GM23338 (cell line): ENCODE measurements at regions not wholly inside any gene's neighbourhood (a gene's known extent, or its start where the extent isn't known, plus 50 kb on each side); places are given as distances from the start of the nearest gene placed in this dataset.

Source experiments
- ATAC-seq: fragments of 200-7000 bp; cut with Tn5 transposase; 3 replicates; pipeline ENCODE4 v1.9.1; 2020
- DNase-seq: peaks from one replicate; pipeline ENCODE4 v3.0.0-alpha.2; 2015; ENCODE audit warnings: low spot score
- H2AFZ ChIP-seq: fragments of 200-600 bp; sonication (generic); 2 replicates; pipeline ENCODE4 v1.8.0; 2016; ENCODE audit warnings: antibody characterized with exemption, mild to moderate bottlenecking, moderate library complexity
- H3F3A ChIP-seq: fragments of 200-600 bp; sonication (generic); replicated peaks from 2 replicates; pipeline ENCODE4 v1.8.0; 2017; ENCODE audit warnings: antibody characterized with exemption, mixed run types, low read depth
- H3K27ac ChIP-seq: fragments of 200-600 bp; sonication (generic); 2 replicates; pipeline ENCODE4 v1.6.1; 2016; ENCODE audit warnings: low read depth
- H3K27me3 ChIP-seq: fragments of 200-600 bp; sonication (generic); 2 replicates; pipeline ENCODE4 v1.8.0; 2016; ENCODE audit warnings: mild to moderate bottlenecking, mixed run types, moderate library complexity; ENCODE audit not compliant: insufficient read depth
- H3K36me3 ChIP-seq: fragments of 200-600 bp; sonication (generic); 2 replicates; pipeline ENCODE4 v1.8.0; 2016; ENCODE audit warnings: mild to moderate bottlenecking; ENCODE audit not compliant: insufficient read depth
- H3K4me1 ChIP-seq: fragments of 200-600 bp; sonication (generic); 2 replicates; pipeline ENCODE4 v1.8.0; 2016; ENCODE audit warnings: mild to moderate bottlenecking, moderate library complexity; ENCODE audit not compliant: insufficient read depth
- H3K4me2 ChIP-seq: fragments of 200-600 bp; sonication (generic); 2 replicates; pipeline ENCODE4 v1.7.1; 2017; ENCODE audit warnings: mixed run types
- H3K4me3 ChIP-seq: fragments of 200-600 bp; sonication (generic); 2 replicates; pipeline ENCODE4 v1.6.1; 2016; ENCODE audit warnings: mixed run types
- H3K79me2 ChIP-seq: fragments of 200-600 bp; sonication (generic); replicated peaks from 2 replicates; pipeline ENCODE4 v1.8.0; 2017; ENCODE audit warnings: mild to moderate bottlenecking; ENCODE audit not compliant: insufficient read depth
- H3K9me2 ChIP-seq: fragments of 200-600 bp; sonication (generic); 2 replicates; pipeline ENCODE4 v1.8.0; 2017; ENCODE audit not compliant: insufficient read depth
- H4K20me1 ChIP-seq: fragments of 200-600 bp; sonication (generic); replicated peaks from 2 replicates; pipeline ENCODE4 v1.8.0; 2017; ENCODE audit warnings: mild to moderate bottlenecking; ENCODE audit not compliant: insufficient read depth
- H3K27ac Mint-ChIP-seq: 2 replicates; pipeline ENCODE4 v1.8.0; 2020; ENCODE audit warnings: inconsistent platforms, mild to moderate bottlenecking, moderate library complexity, mixed read lengths
- H3K27me3 Mint-ChIP-seq: 3 replicates; pipeline ENCODE4 v1.8.0; 2022; ENCODE audit warnings: low read depth, mild to moderate bottlenecking, moderate library complexity, mixed read lengths, inconsistent platforms; ENCODE audit not compliant: insufficient read depth, poor library complexity
- H3K36me3 Mint-ChIP-seq: 3 replicates; pipeline ENCODE4 v1.8.0; 2021; ENCODE audit warnings: low read depth, mild to moderate bottlenecking, inconsistent platforms, moderate library complexity, mixed read lengths
- H3K4me1 Mint-ChIP-seq: 3 replicates; pipeline ENCODE4 v1.8.0; 2020; ENCODE audit warnings: mild to moderate bottlenecking, inconsistent platforms, mixed read lengths
- H3K4me3 Mint-ChIP-seq: 3 replicates; pipeline ENCODE4 v1.8.0; 2021; ENCODE audit warnings: moderate library complexity, mild to moderate bottlenecking, inconsistent platforms, mixed read lengths
- H3K9me3 Mint-ChIP-seq: 3 replicates; pipeline ENCODE4 v1.8.0; 2020; ENCODE audit warnings: moderate library complexity, mild to moderate bottlenecking, inconsistent platforms, mixed read lengths
- CREB1 ChIP-seq: fragments of 250-450 bp; sonication (Bioruptor Pico); IDR thresholded peaks from 2 replicates; pipeline ENCODE4 v1.5.0; 2020; ENCODE audit warnings: low read depth, mild to moderate bottlenecking, moderate library complexity
- EZH2 ChIP-seq: fragments of 200-600 bp; sonication (generic); IDR thresholded peaks from one replicate; pipeline ENCODE4 v1.8.0; 2017; ENCODE audit warnings: antibody characterized with exemption, mild to moderate bottlenecking, low read depth; ENCODE audit not compliant: unreplicated experiment
- EZH2phosphoT487 ChIP-seq: fragments of 200-600 bp; sonication (generic); IDR thresholded peaks from one replicate; pipeline ENCODE4 v1.8.1; 2018; ENCODE audit warnings: antibody characterized with exemption; ENCODE audit not compliant: unreplicated experiment
- JUNB ChIP-seq: IDR thresholded peaks from one replicate; pipeline ENCODE4 v1.6.1; 2016; ENCODE audit warnings: antibody characterized with exemption; ENCODE audit not compliant: unreplicated experiment
- NANOG ChIP-seq: IDR thresholded peaks from 2 replicates; pipeline ENCODE4 v1.6.1; 2016; ENCODE audit warnings: antibody characterized with exemption, borderline replicate concordance
- POLR2AphosphoS5 ChIP-seq: IDR thresholded peaks from 2 replicates; pipeline ENCODE4 v1.6.1; 2016; ENCODE audit warnings: antibody characterized with exemption, low read depth
- STAT1 ChIP-seq: IDR thresholded peaks from one replicate; pipeline ENCODE4 v1.6.1; 2016; ENCODE audit warnings: antibody characterized with exemption; ENCODE audit not compliant: unreplicated experiment
- ZNF114 ChIP-seq: fragments of 250-450 bp; sonication (Bioruptor Pico); IDR thresholded peaks from 2 replicates; pipeline ENCODE4 v1.5.0; 2020; ENCODE audit warnings: mild to moderate bottlenecking, moderate library complexity
- ZNF331 ChIP-seq: fragments of 250-450 bp; sonication (Bioruptor Pico); IDR thresholded peaks from 2 replicates; pipeline ENCODE4 v1.5.0; 2020; ENCODE audit warnings: low read depth, mild to moderate bottlenecking, moderate library complexity
- TF ChIP-seq, protein P1 (sequence below): IDR thresholded peaks from 2 replicates; pipeline ENCODE4 v1.6.1; 2016; ENCODE audit warnings: antibody characterized with exemption
- TF ChIP-seq, protein P2 (sequence below): IDR thresholded peaks from one replicate; pipeline ENCODE4 v1.6.1; 2018; ENCODE audit warnings: antibody characterized with exemption; ENCODE audit not compliant: unreplicated experiment
- TF ChIP-seq, protein P3 (sequence below): fragments of 250-450 bp; sonication (Bioruptor Pico); IDR thresholded peaks from 2 replicates; pipeline ENCODE4 v1.5.0; 2020; ENCODE audit warnings: mild to moderate bottlenecking, moderate library complexity
- TF ChIP-seq, protein P4 (sequence below), 2 experiments: fragments of 200-600 bp in 1 of 2; sonication (generic) in 1 of 2; conservative IDR thresholded peaks; 2 replicates each; pipeline versions ENCODE4 v1.5.1 to v1.6.1; 2016 to 2017; ENCODE audit warnings: antibody characterized with exemption in 2 of 2, low read depth in 2 of 2, mild to moderate bottlenecking in 2 of 2, moderate library complexity in 1 of 2

DNA sequence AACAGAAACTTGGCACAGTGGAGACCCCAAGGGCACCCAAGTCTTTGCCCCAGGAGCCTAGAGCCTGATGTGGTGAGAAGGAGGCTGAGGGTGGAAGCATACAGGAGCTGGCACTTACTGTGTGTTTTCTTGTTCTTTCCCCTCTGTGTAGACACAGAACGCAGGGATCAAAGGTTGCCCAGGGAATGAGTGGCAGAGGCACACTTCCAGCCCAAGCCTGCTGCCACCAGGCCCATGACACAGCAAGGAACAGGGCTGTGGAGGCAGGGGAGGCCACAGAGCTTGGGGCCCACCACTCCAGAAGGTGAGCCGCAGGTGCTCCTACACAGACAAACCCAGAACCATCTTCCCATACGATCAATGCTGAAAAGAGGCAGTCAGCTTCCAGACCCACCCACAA is 73.9 kb upstream of the S1PR3 start:
- ATAC-seq (no peak), DNase-seq (no peak)
- Histone ChIP-seq H2AFZ (no peak overlapping the region), H3K27me3 (no peaks in the 10 kb centered on the region), H3K4me3 (no peak overlapping the region), H4K20me1 (no peaks in the 10 kb centered on the region), H3K27ac (no peak overlapping the region), H3F3A (no peaks in the 10 kb centered on the region), H3K79me2 (no peaks in the 10 kb centered on the region), H3K4me1 (no peaks in the 10 kb centered on the region), H3K4me2 (no peak overlapping the region), H3K36me3 (no peaks in the 10 kb centered on the region), H3K9me2 (no peaks in the 10 kb centered on the region)
- Mint-ChIP-seq H3K4me1 (no peaks in the 10 kb centered on the region), H3K4me3 (no peak overlapping the region), H3K9me3 (peaks cover 34% of the 10 kb centered on the region), H3K27me3 (no peaks in the 10 kb centered on the region), H3K36me3 (peaks cover 20% of the 10 kb centered on the region; the same call in 2 of the 3 replicates), H3K27ac (no peak overlapping the region)
- no peak for TF ChIP-seq NANOG
- TF ChIP-seq, protein P1, sequence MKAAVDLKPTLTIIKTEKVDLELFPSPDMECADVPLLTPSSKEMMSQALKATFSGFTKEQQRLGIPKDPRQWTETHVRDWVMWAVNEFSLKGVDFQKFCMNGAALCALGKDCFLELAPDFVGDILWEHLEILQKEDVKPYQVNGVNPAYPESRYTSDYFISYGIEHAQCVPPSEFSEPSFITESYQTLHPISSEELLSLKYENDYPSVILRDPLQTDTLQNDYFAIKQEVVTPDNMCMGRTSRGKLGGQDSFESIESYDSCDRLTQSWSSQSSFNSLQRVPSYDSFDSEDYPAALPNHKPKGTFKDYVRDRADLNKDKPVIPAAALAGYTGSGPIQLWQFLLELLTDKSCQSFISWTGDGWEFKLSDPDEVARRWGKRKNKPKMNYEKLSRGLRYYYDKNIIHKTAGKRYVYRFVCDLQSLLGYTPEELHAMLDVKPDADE = no peak
- no peak for TF ChIP-seq EZH2
- no peak for TF ChIP-seq STAT1
- TF ChIP-seq, protein P2, sequence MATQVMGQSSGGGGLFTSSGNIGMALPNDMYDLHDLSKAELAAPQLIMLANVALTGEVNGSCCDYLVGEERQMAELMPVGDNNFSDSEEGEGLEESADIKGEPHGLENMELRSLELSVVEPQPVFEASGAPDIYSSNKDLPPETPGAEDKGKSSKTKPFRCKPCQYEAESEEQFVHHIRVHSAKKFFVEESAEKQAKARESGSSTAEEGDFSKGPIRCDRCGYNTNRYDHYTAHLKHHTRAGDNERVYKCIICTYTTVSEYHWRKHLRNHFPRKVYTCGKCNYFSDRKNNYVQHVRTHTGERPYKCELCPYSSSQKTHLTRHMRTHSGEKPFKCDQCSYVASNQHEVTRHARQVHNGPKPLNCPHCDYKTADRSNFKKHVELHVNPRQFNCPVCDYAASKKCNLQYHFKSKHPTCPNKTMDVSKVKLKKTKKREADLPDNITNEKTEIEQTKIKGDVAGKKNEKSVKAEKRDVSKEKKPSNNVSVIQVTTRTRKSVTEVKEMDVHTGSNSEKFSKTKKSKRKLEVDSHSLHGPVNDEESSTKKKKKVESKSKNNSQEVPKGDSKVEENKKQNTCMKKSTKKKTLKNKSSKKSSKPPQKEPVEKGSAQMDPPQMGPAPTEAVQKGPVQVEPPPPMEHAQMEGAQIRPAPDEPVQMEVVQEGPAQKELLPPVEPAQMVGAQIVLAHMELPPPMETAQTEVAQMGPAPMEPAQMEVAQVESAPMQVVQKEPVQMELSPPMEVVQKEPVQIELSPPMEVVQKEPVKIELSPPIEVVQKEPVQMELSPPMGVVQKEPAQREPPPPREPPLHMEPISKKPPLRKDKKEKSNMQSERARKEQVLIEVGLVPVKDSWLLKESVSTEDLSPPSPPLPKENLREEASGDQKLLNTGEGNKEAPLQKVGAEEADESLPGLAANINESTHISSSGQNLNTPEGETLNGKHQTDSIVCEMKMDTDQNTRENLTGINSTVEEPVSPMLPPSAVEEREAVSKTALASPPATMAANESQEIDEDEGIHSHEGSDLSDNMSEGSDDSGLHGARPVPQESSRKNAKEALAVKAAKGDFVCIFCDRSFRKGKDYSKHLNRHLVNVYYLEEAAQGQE = no peak
- TF ChIP-seq, protein P3, sequence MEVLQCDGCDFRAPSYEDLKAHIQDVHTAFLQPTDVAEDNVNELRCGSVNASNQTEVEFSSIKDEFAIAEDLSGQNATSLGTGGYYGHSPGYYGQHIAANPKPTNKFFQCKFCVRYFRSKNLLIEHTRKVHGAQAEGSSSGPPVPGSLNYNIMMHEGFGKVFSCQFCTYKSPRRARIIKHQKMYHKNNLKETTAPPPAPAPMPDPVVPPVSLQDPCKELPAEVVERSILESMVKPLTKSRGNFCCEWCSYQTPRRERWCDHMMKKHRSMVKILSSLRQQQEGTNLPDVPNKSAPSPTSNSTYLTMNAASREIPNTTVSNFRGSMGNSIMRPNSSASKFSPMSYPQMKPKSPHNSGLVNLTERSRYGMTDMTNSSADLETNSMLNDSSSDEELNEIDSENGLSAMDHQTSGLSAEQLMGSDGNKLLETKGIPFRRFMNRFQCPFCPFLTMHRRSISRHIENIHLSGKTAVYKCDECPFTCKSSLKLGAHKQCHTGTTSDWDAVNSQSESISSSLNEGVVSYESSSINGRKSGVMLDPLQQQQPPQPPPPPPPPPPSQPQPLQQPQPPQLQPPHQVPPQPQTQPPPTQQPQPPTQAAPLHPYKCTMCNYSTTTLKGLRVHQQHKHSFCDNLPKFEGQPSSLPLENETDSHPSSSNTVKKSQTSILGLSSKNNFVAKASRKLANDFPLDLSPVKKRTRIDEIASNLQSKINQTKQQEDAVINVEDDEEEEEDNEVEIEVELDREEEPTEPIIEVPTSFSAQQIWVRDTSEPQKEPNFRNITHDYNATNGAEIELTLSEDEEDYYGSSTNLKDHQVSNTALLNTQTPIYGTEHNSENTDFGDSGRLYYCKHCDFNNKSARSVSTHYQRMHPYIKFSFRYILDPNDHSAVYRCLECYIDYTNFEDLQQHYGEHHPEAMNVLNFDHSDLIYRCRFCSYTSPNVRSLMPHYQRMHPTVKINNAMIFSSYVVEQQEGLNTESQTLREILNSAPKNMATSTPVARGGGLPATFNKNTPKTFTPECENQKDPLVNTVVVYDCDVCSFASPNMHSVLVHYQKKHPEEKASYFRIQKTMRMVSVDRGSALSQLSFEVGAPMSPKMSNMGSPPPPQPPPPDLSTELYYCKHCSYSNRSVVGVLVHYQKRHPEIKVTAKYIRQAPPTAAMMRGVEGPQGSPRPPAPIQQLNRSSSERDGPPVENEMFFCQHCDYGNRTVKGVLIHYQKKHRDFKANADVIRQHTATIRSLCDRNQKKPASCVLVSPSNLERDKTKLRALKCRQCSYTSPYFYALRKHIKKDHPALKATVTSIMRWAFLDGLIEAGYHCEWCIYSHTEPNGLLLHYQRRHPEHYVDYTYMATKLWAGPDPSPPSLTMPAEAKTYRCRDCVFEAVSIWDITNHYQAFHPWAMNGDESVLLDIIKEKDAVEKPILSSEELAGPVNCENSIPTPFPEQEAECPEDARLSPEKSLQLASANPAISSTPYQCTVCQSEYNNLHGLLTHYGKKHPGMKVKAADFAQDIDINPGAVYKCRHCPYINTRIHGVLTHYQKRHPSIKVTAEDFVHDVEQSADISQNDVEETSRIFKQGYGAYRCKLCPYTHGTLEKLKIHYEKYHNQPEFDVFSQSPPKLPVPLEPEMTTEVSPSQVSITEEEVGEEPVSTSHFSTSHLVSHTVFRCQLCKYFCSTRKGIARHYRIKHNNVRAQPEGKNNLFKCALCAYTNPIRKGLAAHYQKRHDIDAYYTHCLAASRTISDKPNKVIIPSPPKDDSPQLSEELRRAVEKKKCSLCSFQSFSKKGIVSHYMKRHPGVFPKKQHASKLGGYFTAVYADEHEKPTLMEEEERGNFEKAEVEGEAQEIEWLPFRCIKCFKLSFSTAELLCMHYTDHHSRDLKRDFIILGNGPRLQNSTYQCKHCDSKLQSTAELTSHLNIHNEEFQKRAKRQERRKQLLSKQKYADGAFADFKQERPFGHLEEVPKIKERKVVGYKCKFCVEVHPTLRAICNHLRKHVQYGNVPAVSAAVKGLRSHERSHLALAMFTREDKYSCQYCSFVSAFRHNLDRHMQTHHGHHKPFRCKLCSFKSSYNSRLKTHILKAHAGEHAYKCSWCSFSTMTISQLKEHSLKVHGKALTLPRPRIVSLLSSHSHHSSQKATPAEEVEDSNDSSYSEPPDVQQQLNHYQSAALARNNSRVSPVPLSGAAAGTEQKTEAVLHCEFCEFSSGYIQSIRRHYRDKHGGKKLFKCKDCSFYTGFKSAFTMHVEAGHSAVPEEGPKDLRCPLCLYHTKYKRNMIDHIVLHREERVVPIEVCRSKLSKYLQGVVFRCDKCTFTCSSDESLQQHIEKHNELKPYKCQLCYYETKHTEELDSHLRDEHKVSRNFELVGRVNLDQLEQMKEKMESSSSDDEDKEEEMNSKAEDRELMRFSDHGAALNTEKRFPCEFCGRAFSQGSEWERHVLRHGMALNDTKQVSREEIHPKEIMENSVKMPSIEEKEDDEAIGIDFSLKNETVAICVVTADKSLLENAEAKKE (CRISPR knock-in tag) = no peak
- no peak for TF ChIP-seq CREB1 (CRISPR knock-in tag)
- TF ChIP-seq POLR2AphosphoS5 = no peak
- TF ChIP-seq ZNF331 (CRISPR knock-in tag) = no peak
- TF ChIP-seq JUNB = no peak
- TF ChIP-seq, protein P4, sequence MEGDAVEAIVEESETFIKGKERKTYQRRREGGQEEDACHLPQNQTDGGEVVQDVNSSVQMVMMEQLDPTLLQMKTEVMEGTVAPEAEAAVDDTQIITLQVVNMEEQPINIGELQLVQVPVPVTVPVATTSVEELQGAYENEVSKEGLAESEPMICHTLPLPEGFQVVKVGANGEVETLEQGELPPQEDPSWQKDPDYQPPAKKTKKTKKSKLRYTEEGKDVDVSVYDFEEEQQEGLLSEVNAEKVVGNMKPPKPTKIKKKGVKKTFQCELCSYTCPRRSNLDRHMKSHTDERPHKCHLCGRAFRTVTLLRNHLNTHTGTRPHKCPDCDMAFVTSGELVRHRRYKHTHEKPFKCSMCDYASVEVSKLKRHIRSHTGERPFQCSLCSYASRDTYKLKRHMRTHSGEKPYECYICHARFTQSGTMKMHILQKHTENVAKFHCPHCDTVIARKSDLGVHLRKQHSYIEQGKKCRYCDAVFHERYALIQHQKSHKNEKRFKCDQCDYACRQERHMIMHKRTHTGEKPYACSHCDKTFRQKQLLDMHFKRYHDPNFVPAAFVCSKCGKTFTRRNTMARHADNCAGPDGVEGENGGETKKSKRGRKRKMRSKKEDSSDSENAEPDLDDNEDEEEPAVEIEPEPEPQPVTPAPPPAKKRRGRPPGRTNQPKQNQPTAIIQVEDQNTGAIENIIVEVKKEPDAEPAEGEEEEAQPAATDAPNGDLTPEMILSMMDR (conservative IDR thresholded peaks at IDR 0.05; ENCODE audit: low read depth in 2 of 2) = no peak
- TF ChIP-seq EZH2phosphoT487 = no peak
- no peak for TF ChIP-seq ZNF114
